ENCODE measurements at regions not wholly inside any gene's neighbourhood (a gene's known extent, or its start where the extent isn't known, plus 50 kb on each side); places are given as distances from the start of the nearest gene placed in this dataset.
"Not testable (repeated sequence)": the region's sequence is repeated elsewhere in the genome, so short reads cannot be mapped to it uniquely, and the experiment has no call there.

GRCh38 chr14:105902131-105902898 lies 375.9 kb downstream of the TMEM121 start:
- DNase-seq (ENCODE audit: low spot score), result no peak

GRCh38 chr14:105902899-105903165 lies 376.4 kb downstream of the TMEM121 start:
- DNase-seq (ENCODE audit: low spot score), result not testable (repeated sequence)

GRCh38 chr14:105903971-105904370 lies 377.6 kb downstream of the TMEM121 start:
- DNase-seq (ENCODE audit: low spot score), result no peak

GRCh38 chr14:105904379-105904778 lies 378.0 kb downstream of the TMEM121 start:
- DNase-seq (ENCODE audit: low spot score), result no peak

GRCh38 chr14:105905456-105905855 lies 379.1 kb downstream of the TMEM121 start:
- no peak for DNase-seq (ENCODE audit: low spot score)

GRCh38 chr14:105907276-105907675 lies 380.9 kb downstream of the TMEM121 start:
- no peak for DNase-seq (ENCODE audit: low spot score)

GRCh38 chr14:105908006-105908405 lies 381.6 kb downstream of the TMEM121 start:
- DNase-seq (ENCODE audit: low spot score), result no peak

- peak; percentile 8 for DNase-seq (ENCODE audit: low spot score)
Observed at GRCh38 chr14:105908481-105908911, 382.1 kb downstream of the TMEM121 start.

GRCh38 chr14:105909046-105909827 lies 382.9 kb downstream of the TMEM121 start:
- DNase-seq (ENCODE audit: low spot score), result no peak

GRCh38 chr14:105909828-105910120 lies 383.4 kb downstream of the TMEM121 start:
- not testable (repeated sequence) for DNase-seq (ENCODE audit: low spot score)

- no peak for DNase-seq (ENCODE audit: low spot score)
Observed at GRCh38 chr14:105910426-105910825, 384.0 kb downstream of the TMEM121 start.

GRCh38 chr14:105911006-105911847 lies 384.8 kb downstream of the TMEM121 start:
- no peak for DNase-seq (ENCODE audit: low spot score)

GRCh38 chr14:105911848-105912292 lies 385.5 kb downstream of the TMEM121 start:
- not testable (repeated sequence) for DNase-seq (ENCODE audit: low spot score)

- no peak for DNase-seq (ENCODE audit: low spot score)
Observed at GRCh38 chr14:105912641-105913180, 386.3 kb downstream of the TMEM121 start.

- DNase-seq (ENCODE audit: low spot score), result no peak
Observed at GRCh38 chr14:105913221-105913620, 386.8 kb downstream of the TMEM121 start.

- no peak for DNase-seq (ENCODE audit: low spot score)
Observed at GRCh38 chr14:105913861-105914260, 387.5 kb downstream of the TMEM121 start.

GRCh38 chr14:105914281-105914680 lies 387.9 kb downstream of the TMEM121 start:
- DNase-seq (ENCODE audit: low spot score), result not testable (repeated sequence)

GRCh38 chr14:105914738-105915385 lies 388.5 kb downstream of the TMEM121 start:
- no peak for DNase-seq (ENCODE audit: low spot score)

- DNase-seq (ENCODE audit: low spot score), result not testable (repeated sequence)
Observed at GRCh38 chr14:105915546-105915945, 389.2 kb downstream of the TMEM121 start.

GRCh38 chr14:105917136-105917932 lies 391.0 kb downstream of the TMEM121 start:
- DNase-seq (ENCODE audit: low spot score), result not testable (repeated sequence)

GRCh38 chr14:105917933-105918436 lies 391.6 kb downstream of the TMEM121 start:
- no peak for DNase-seq (ENCODE audit: low spot score)
